Skeletal muscle cell (primary cell): ENCODE measurements at regions not wholly inside any gene's neighbourhood (a gene's known extent, or its start where the extent isn't known, plus 50 kb on each side); places are given as distances from the start of the nearest gene placed in this dataset.

ENCODE experiments used
- DNase-seq: peaks from one replicate; pipeline ENCODE4 v3.0.0-alpha.2; 2010; ENCODE audit warnings: low read depth
- H3K4me3 ChIP-seq: 2 replicates; pipeline ENCODE4 v1.5.1; 2011; ENCODE audit warnings: low read depth, mild to moderate bottlenecking, control low read depth, low read length, moderate library complexity

- DNase-seq, result peak; percentile 26
- H3K4me3 ChIP-seq, result no peak overlapping the region
These were observed 638.3 kb upstream of the TMEM132C start for GRCh38 chr12:127628645-127629044.

DNA sequence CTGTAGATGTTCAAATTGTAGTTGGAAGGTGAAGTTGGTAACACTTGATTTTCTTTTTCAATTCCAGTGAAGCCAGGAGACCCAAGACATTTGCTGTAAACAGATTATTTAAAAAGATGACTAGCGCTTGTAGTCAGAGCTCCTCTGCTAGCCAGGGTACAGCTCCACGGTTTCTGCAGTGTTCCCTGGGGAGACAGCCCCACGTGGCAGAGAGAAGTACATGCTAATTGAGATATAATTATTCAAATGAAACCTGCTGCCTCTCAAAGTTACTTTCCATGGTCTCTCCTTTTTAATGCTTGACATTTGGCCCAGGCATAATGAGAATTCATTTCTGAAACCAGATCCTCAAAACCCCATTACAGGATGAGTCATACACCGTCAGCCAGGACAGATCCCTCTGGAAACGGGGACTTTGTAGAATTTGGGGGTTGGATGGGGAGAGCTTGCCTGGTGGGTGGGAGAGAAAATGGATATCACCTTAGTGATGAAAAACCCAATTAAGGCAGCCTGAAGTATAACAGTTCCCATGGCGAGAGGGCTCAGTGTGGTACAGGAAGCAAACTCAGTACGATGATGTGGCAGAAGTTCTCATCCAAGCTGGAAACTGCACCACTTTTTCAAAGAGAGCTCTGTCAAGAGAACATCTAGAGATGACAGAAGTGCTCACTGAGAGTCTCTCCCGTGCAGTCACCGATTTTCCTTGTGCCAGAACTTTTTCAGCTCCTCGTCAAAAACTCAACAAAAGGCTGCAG lies 637.7 kb upstream of the TMEM132C start:
- no peak overlapping the region for H3K4me3 ChIP-seq
- DNase-seq, result no peak

DNA sequence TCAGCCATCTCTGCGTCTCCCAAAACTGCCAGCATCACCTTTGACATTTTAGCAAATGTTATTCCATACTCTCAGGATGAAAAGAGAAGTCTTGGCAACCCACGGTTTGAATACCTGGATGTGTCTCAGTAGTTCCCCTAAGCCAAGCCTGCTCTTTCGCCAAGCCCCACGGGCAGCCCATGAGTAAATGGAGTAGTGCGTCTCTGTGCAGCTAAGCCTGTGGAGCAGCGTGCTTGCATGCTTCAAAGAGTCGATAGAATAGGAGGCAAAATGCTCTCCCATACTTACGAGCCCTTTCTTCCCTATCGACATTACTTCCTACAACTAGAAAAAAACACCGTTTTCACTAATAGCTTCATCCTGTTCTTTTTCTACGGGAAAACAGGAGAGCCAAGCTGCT lies 634.5 kb upstream of the TMEM132C start:
- no peak for DNase-seq
- no peak overlapping the region for H3K4me3 ChIP-seq

DNA sequence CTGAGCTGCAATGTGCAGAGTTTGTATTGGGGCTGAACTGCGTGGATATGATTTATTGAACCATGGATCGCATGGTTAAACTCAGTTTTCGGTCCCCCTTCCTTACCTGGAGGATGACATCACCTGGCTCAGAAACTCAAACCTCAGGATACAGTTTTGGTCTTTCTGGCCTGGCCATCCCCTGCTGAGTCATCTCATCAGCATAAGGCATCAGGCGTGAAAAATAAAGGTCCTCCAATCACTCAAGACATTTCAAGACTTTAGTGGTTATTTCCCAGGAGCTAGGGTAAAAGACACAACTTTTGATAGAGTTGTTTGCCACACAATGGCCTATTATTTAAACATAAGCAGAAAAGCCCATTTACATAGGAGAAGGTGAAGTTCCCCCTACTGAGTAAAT lies 631.1 kb upstream of the TMEM132C start:
- no peak overlapping the region for H3K4me3 ChIP-seq
- DNase-seq, result no peak

GRCh38 chr12:127636882-127637281 lies 630.1 kb upstream of the TMEM132C start:
- DNase-seq, result no peak
- no peak overlapping the region for H3K4me3 ChIP-seq

- no peak overlapping the region for H3K4me3 ChIP-seq
- DNase-seq, result peak; percentile 26
These were observed 626.6 kb upstream of the TMEM132C start for GRCh38 chr12:127640181-127640886.

DNA sequence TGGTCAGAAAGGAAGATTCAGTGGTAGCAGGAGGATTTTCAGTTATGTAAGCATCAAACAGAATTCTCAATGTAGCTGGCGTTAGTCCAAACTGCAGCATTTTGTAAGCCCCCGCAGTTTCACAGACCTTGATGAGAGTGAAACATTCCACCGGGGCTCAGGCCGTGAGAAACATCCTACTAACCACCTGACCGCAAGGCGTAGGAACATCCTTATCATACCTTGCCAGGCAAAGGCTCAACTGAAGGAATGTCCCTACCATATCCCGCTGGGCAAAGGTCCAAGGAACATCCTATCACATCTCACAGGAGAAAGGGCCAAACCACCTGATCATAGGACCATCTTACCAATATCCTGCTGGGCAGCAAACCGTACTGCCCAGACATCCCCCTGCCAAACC lies 624.8 kb upstream of the TMEM132C start:
- no peak for DNase-seq
- no peak overlapping the region for H3K4me3 ChIP-seq

DNA sequence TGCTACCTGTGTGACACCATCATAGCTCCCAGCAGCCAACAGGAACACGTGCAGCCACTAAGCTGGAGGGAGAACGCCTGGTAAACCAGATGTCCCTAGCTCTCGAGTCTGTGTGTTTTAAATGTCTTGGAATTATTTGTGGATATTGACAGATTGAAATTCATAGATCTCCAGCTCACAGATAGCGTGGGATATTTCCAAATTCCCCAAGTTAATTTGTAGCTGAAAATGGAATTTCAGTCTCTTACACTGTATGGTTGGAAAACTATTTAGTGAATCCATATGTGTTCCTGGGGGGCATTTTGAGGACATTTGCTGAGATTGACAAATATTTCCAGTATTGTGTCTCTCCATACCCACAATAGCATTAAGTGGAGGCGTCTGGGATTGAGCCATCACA lies 618.6 kb upstream of the TMEM132C start:
- no peak overlapping the region for H3K4me3 ChIP-seq
- no peak for DNase-seq

GRCh38 chr12:127649961-127650360 lies 617.0 kb upstream of the TMEM132C start:
- DNase-seq, result no peak
- no peak overlapping the region for H3K4me3 ChIP-seq

- no peak overlapping the region for H3K4me3 ChIP-seq
- DNase-seq, result peak; percentile 59
These were observed 616.3 kb upstream of the TMEM132C start for GRCh38 chr12:127650626-127651025.

GRCh38 chr12:127652281-127652680 lies 614.7 kb upstream of the TMEM132C start:
- DNase-seq, result no peak
- no peak overlapping the region for H3K4me3 ChIP-seq

DNA sequence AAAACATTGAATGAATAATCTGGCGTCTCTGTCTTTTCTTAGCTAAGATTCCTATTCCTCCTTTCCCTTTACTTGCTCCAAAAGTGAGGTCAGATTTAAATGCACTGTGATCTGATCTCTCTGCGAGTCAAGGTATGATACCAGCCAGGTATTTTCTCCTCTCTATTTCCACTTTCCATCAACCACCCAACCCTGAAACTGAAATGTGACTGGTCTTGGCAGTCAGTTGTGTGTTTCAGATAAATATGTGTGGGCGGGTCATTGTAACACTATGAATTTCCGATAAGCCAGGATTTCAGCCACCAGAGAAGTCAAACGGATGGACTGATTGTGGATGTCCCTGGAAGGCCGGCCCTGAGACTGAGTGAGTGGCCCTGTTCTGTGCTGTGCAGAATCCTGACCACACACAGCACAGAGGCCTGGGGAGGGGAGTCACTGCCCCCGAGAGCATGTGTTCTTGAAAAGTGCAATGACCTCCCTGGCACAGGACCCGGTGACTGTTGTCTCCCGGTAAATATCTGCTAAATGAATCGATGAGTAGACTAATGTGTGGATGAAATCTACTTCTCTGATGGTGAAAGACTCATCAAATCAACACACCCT lies 612.5 kb upstream of the TMEM132C start:
- no peak overlapping the region for H3K4me3 ChIP-seq

DNA sequence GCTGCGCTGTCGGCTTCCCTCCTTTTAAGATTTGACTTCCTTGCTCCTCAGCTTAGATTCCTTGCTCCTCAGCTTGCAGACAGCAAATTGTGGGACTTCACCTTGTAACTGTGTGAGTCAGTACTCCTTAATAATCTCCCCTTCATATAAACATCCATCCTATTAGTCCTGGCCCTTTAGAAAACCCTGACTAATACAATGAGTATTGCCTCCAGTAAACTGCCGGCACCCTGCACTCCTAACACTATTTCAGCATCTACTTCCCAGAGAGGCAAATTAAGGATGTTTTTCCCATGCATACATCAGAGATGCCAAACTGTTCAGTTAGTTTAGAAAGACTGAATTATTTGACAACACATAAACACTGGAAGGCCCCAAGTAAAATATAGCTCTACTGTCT lies 611.3 kb upstream of the TMEM132C start:
- no peak overlapping the region for H3K4me3 ChIP-seq
- peak; percentile 28 for DNase-seq

More for the DNA sequence above, 612.5 kb upstream of the TMEM132C start:
- no peak for DNase-seq

DNA sequence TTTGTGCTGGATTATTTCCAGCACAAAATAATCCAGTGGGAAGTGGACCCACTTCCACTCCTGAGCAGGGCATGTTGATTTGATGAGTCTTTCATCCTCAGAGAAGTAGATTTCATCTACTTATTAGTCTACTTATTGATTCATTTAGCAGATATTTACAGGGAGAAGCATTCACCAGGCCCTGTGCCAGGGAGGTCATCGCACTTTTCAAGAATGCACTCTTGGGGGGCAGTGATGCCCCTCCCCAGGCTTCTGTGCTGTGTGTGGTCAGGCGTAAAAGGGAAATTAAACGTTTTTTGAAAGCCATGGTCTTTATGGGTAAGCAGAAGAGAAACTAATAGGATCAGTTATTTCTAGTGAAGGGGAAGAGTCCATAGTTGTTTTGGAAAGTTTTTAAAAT lies 610.7 kb upstream of the TMEM132C start:
- no peak for DNase-seq
- H3K4me3 ChIP-seq, result no peak overlapping the region

- DNase-seq, result no peak
- H3K4me3 ChIP-seq, result no peak overlapping the region
These were observed 609.9 kb upstream of the TMEM132C start for GRCh38 chr12:127657036-127657435.

- H3K4me3 ChIP-seq, result no peak overlapping the region
- DNase-seq, result no peak
These were observed 606.0 kb upstream of the TMEM132C start for GRCh38 chr12:127660961-127661360.

- no peak overlapping the region for H3K4me3 ChIP-seq
- no peak for DNase-seq
These were observed 603.3 kb upstream of the TMEM132C start for GRCh38 chr12:127663716-127664115.

- no peak for DNase-seq
- H3K4me3 ChIP-seq, result no peak overlapping the region
These were observed 602.1 kb upstream of the TMEM132C start for GRCh38 chr12:127664901-127665300.

- DNase-seq, result no peak
- no peak overlapping the region for H3K4me3 ChIP-seq
These were observed 599.8 kb upstream of the TMEM132C start for GRCh38 chr12:127667131-127667685.

DNA sequence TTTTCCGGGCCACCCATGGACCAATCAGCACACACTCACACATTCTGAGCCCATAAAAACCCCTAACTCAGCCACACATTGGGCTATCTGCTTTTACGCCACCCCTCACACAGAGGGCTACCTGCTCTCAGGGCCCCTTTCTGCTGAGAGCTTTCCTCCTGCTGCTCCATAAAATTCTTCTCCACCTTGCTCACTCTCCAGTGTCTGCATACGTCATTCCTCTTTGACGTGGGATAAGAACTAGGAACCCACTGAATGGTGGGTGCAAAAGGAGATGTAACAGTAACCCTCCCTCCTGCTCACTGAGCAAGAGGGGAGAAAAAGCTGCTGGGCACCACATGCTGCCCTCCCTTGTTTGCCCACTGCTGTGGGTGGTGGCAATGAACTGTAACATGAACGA lies 596.7 kb upstream of the TMEM132C start:
- DNase-seq, result no peak
- H3K4me3 ChIP-seq, result no peak overlapping the region
